HCT116 (cell line): ENCODE measurements at regions not wholly inside any gene's neighbourhood (a gene's known extent, or its start where the extent isn't known, plus 50 kb on each side); places are given as distances from the start of the nearest gene placed in this dataset.

Experiments
- ATAC-seq: fragments of 200-7000 bp; cut with Tn5 transposase; 2 replicates; pipeline ENCODE4 v1.9.1; 2020; ENCODE audit warnings: mild to moderate bottlenecking, moderate library complexity
- BruUV-seq: library from RNA; stranded (reverse); fragments of 400-500 nt; replicated peaks from 2 replicates; lab custom pipeline; 2021; lab: Mats Ljungman, UMichigan
- CTCF ChIA-PET: fragments of 300-600 bp; sonication (Branson Sonifier 250); formaldehyde crosslinking; loops from one replicate; lab custom pipeline; 2021; ENCODE audit warnings: antibody characterized with exemption; lab: Charles Lee
- POLR2A ChIA-PET: fragments of 300-600, 350-600 bp; sonication (Branson Sonifier 250); formaldehyde crosslinking; loops from one replicate; lab custom pipeline; 2021; ENCODE audit warnings: antibody characterized with exemption; lab: Charles Lee
- RAD21 ChIA-PET, 2 experiments: fragments of 300-600 bp; sonication (Branson Sonifier 250); formaldehyde crosslinking; loops; one replicate each; lab custom pipeline; 2023; ENCODE audit warnings: low total read pairs in 2 of 2; ENCODE audit not compliant: uncharacterized antibody in 2 of 2, unreplicated experiment in 2 of 2, low non-redundant PET in 1 of 2; lab: Charles Lee
- DNase-seq: peaks from one replicate; pipeline ENCODE4 v3.0.0-alpha.2; 2010; ENCODE audit warnings: low read depth, low spot score
- H2AFZ ChIP-seq: fragments of 200-600 bp; shearing (Covaris generic), sonication (generic); 2 replicates; pipeline ENCODE4 v1.6.1; 2017; ENCODE audit warnings: low read depth, mixed run types, mixed read lengths, antibody characterized with exemption, low read length; ENCODE audit not compliant: poor library complexity, severe bottlenecking
- H3K27ac ChIP-seq: 2 replicates; pipeline ENCODE4 v1.5.1; 2012; ENCODE audit warnings: low read depth, low read length
- H3K27me3 ChIP-seq: fragments of 200-600 bp; sonication (generic); 2 replicates; pipeline ENCODE4 v1.6.1; 2016; ENCODE audit warnings: mixed run types, low read length, mixed read lengths; ENCODE audit not compliant: insufficient read depth
- H3K36me3 ChIP-seq, 2 experiments: fragments of 200-500 bp in 1 of 2; fragments of 200-600 bp in 1 of 2; sonication (Bioruptor generic) in 1 of 2; sonication (generic) in 1 of 2; 2 replicates each; pipeline versions ENCODE4 v1.5.1 to v1.6.1; 2014 to 2016; ENCODE audit warnings: low read length in 2 of 2, inconsistent platforms in 1 of 2, mixed read lengths in 1 of 2, mixed run types in 1 of 2; ENCODE audit not compliant: insufficient read depth in 2 of 2, control insufficient read depth in 1 of 2
- H3K4me1 ChIP-seq, 2 experiments: fragments of 200-600 bp in 1 of 2; sonication (generic) in 1 of 2; 2 replicates each; pipeline versions ENCODE4 v1.5.1 to v1.6.1; 2012 to 2017; ENCODE audit warnings: low read length in 2 of 2, inconsistent platforms in 1 of 2, mild to moderate bottlenecking in 1 of 2, mixed read lengths in 1 of 2, mixed run types in 1 of 2, moderate library complexity in 1 of 2; ENCODE audit not compliant: insufficient read depth in 2 of 2, control insufficient read depth in 1 of 2
- H3K4me2 ChIP-seq: fragments of 200-600 bp; sonication (generic); 2 replicates; pipeline ENCODE4 v1.6.1; 2017; ENCODE audit warnings: mixed run types, low read length, mixed read lengths
- H3K4me3 ChIP-seq, 2 experiments: fragments of 200-600 bp in 1 of 2; sonication (generic) in 1 of 2; replicated peaks in 1 of 2; 2 replicates each; pipeline ENCODE4 v1.5.1; 2011 to 2016; ENCODE audit warnings: low read length in 2 of 2, control low read depth in 1 of 2, low read depth in 1 of 2, mild to moderate bottlenecking in 1 of 2, mixed read lengths in 1 of 2, mixed run types in 1 of 2
- H3K79me2 ChIP-seq: fragments of 200-600 bp; sonication (generic); 2 replicates; pipeline ENCODE4 v1.6.1; 2017; ENCODE audit warnings: mild to moderate bottlenecking, mixed run types, low read length, moderate library complexity, mixed read lengths; ENCODE audit not compliant: insufficient read depth
- H3K9ac ChIP-seq: fragments of 200-600 bp; sonication (generic); 2 replicates; pipeline ENCODE4 v1.6.1; 2016; ENCODE audit warnings: low read length, mixed read lengths
- H3K9me2 ChIP-seq: fragments of 200-600 bp; sonication (generic), shearing (Covaris generic); 2 replicates; pipeline ENCODE4 v1.6.1; 2017; ENCODE audit warnings: mixed run types, mild to moderate bottlenecking, moderate library complexity; ENCODE audit not compliant: insufficient read depth
- H3K9me3 ChIP-seq, 2 experiments: fragments of 200-500 bp in 1 of 2; fragments of 200-600 bp in 1 of 2; sonication (Bioruptor generic) in 1 of 2; sonication (generic) in 1 of 2; 2 replicates each; pipeline ENCODE4 v1.6.1; 2014 to 2017; ENCODE audit warnings: low read length in 2 of 2, mixed read lengths in 2 of 2, inconsistent platforms in 1 of 2, low read depth in 1 of 2, mild to moderate bottlenecking in 1 of 2, mixed run types in 1 of 2, moderate library complexity in 1 of 2; ENCODE audit not compliant: control insufficient read depth in 1 of 2, insufficient read depth in 1 of 2
- H4K20me1 ChIP-seq: fragments of 200-600 bp; sonication (generic), shearing (Covaris generic); 2 replicates; pipeline ENCODE4 v1.6.1; 2017; ENCODE audit warnings: mixed run types, mild to moderate bottlenecking, moderate library complexity; ENCODE audit not compliant: insufficient read depth
- CBX3 ChIP-seq: IDR thresholded peaks from 2 replicates; pipeline ENCODE4 v1.6.1; 2012; ENCODE audit warnings: low read depth
- EGR1 ChIP-seq: IDR thresholded peaks from 2 replicates; pipeline ENCODE4 v1.6.1; 2012; ENCODE audit warnings: low read depth
- EZH2 ChIP-seq: fragments of 200-600 bp; sonication (generic); IDR thresholded peaks from 2 replicates; pipeline ENCODE4 v1.6.1; 2017; ENCODE audit warnings: antibody characterized with exemption, mixed run types
- EZH2phosphoT487 ChIP-seq: fragments of 200-600 bp; IDR thresholded peaks from 2 replicates; pipeline ENCODE4 v1.6.1; 2018; ENCODE audit warnings: antibody characterized with exemption, borderline replicate concordance
- FOSL1 ChIP-seq: IDR thresholded peaks from 2 replicates; pipeline ENCODE4 v1.6.1; 2012; ENCODE audit warnings: low read depth
- JUND ChIP-seq: IDR thresholded peaks from 2 replicates; pipeline ENCODE4 v1.6.1; 2012
- POLR2A ChIP-seq: IDR thresholded peaks from 2 replicates; pipeline ENCODE4 v1.7.0; 2011; ENCODE audit warnings: borderline replicate concordance; ENCODE audit not compliant: insufficient read depth, insufficient read length; ENCODE audit errors: extremely low read depth
- POLR2AphosphoS5 ChIP-seq: IDR thresholded peaks from 2 replicates; pipeline ENCODE4 v1.6.1; 2011; ENCODE audit warnings: mild to moderate bottlenecking, low read depth, low read length, moderate library complexity
- RAD21 ChIP-seq: IDR thresholded peaks from 2 replicates; pipeline ENCODE4 v1.6.1; 2012; ENCODE audit warnings: low read depth, mild to moderate bottlenecking
- SIN3A ChIP-seq: IDR thresholded peaks from 2 replicates; pipeline ENCODE4 v1.6.1; 2012; ENCODE audit warnings: low read depth
- SRF ChIP-seq: IDR thresholded peaks from 2 replicates; pipeline ENCODE4 v1.6.1; 2012; ENCODE audit warnings: low read depth
- TCF7L2 ChIP-seq: IDR thresholded peaks from 2 replicates; pipeline ENCODE4 v1.7.0; 2011; ENCODE audit warnings: borderline replicate concordance, inconsistent platforms; ENCODE audit not compliant: insufficient read depth, insufficient read length; ENCODE audit errors: extremely low read depth
- YY1 ChIP-seq: IDR thresholded peaks from 2 replicates; pipeline ENCODE4 v1.6.1; 2011; ENCODE audit warnings: low read length, low read depth, moderate library complexity, mild to moderate bottlenecking; ENCODE audit not compliant: insufficient replicate concordance; ENCODE audit errors: extremely low read depth
- ZFX ChIP-seq: fragments of 450-650 bp; IDR thresholded peaks from 2 replicates; pipeline ENCODE4 v1.6.1; 2017
- intact Hi-C: fragments of 100-400 bp; cut with micrococcal nuclease; formaldehyde crosslinking; loops from 2 replicates; pipeline ENCODE4 v1.10.0; 2022
- TF ChIP-seq, protein P1 (sequence below), 3 experiments: fragments of 200-600 bp in 1 of 3; sonication (generic) in 1 of 3; IDR thresholded peaks in 2 of 3; conservative IDR thresholded peaks in 1 of 3; 2 replicates each; pipeline ENCODE4 v1.5.1; 2012 to 2017; ENCODE audit warnings: low read depth in 2 of 3, low read length in 2 of 3, antibody characterized with exemption in 1 of 3, borderline replicate concordance in 1 of 3, control low read depth in 1 of 3, mild to moderate bottlenecking in 1 of 3, mixed read lengths in 1 of 3, mixed run types in 1 of 3, moderate library complexity in 1 of 3; ENCODE audit not compliant: insufficient read depth in 1 of 3
- TF ChIP-seq, protein P2 (sequence below): IDR thresholded peaks from 2 replicates; pipeline ENCODE4 v1.6.1; 2012
- TF ChIP-seq, protein P3 (sequence below): IDR thresholded peaks from 2 replicates; pipeline ENCODE4 v1.6.1; 2011; ENCODE audit warnings: mild to moderate bottlenecking, low read length, moderate library complexity; ENCODE audit not compliant: insufficient replicate concordance; ENCODE audit errors: extremely low read depth
- TF ChIP-seq, protein P4 (sequence below): IDR thresholded peaks from 2 replicates; pipeline ENCODE4 v1.6.1; 2012

DNA sequence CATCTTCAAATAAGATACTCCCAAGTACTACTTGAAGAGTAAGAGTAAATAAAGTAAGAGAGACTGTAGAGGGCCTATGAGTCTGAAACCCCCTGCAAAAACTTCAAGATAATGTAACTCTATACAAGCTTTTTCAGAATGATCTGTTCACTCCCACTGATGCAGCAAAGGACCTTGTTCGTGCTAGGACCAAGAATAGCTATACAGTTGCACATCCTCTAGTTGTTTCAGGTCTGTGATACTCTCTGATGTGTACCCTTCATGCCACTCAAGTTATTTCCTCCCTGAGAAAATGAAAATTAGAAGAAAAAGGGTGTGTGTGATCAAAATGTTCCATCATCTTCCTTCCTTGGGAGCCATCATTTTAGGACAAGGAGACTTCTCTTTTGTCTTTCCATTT lies 204.4 kb downstream of the ALX1 start:
- RAD21 ChIA-PET = no interaction called here

DNA sequence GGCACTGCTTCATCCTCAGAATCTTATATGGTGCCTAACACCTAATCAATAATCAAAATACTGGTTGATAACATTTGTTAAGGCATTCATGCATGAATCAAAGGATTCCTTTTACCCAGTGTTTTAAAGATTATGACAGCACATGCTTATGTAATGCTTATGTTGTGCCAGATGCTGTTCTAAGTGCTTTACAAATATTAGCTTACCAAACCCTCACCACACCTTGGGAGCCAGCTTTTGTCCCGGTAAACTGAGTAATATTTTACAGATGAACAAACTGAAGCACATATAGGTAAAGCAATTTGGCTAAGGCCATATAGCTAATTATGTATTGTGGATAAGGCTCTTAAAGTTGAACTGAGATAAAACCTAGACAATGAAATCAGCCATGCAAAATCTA lies 209.2 kb downstream of the ALX1 start:
- ChIA-PET POLR2A (no interaction called here), CTCF (interaction anchor here (0.9 to 1.8 kb wide), 2 partner anchors 13 to 41 kb away, joined by 3 to 4 read pairs; no protein-coding TSS in a partner anchor)
- ATAC-seq = no peak
- TF ChIP-seq YY1 = no peak
- TF ChIP-seq, protein P1, sequence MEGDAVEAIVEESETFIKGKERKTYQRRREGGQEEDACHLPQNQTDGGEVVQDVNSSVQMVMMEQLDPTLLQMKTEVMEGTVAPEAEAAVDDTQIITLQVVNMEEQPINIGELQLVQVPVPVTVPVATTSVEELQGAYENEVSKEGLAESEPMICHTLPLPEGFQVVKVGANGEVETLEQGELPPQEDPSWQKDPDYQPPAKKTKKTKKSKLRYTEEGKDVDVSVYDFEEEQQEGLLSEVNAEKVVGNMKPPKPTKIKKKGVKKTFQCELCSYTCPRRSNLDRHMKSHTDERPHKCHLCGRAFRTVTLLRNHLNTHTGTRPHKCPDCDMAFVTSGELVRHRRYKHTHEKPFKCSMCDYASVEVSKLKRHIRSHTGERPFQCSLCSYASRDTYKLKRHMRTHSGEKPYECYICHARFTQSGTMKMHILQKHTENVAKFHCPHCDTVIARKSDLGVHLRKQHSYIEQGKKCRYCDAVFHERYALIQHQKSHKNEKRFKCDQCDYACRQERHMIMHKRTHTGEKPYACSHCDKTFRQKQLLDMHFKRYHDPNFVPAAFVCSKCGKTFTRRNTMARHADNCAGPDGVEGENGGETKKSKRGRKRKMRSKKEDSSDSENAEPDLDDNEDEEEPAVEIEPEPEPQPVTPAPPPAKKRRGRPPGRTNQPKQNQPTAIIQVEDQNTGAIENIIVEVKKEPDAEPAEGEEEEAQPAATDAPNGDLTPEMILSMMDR (IDR thresholded peaks at IDR 0.05 in 2 of 3, conservative IDR thresholded peaks at IDR 0.05 in 1 of 3; ENCODE audit: borderline replicate concordance in 1 of 3, insufficient read depth in 1 of 3, low read depth in 2 of 3, low read length in 2 of 3) = no peak
- no peak for TF ChIP-seq POLR2AphosphoS5
- no peak for TF ChIP-seq EZH2phosphoT487
- TF ChIP-seq, protein P2, sequence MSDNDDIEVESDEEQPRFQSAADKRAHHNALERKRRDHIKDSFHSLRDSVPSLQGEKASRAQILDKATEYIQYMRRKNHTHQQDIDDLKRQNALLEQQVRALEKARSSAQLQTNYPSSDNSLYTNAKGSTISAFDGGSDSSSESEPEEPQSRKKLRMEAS = no peak
- no peak for TF ChIP-seq SRF
- no peak for TF ChIP-seq FOSL1
- no peak for TF ChIP-seq JUND
- no peak for TF ChIP-seq CBX3
- no peak for TF ChIP-seq SIN3A
- TF ChIP-seq EZH2 = no peak
- TF ChIP-seq TCF7L2 = no peak
- TF ChIP-seq, protein P3, sequence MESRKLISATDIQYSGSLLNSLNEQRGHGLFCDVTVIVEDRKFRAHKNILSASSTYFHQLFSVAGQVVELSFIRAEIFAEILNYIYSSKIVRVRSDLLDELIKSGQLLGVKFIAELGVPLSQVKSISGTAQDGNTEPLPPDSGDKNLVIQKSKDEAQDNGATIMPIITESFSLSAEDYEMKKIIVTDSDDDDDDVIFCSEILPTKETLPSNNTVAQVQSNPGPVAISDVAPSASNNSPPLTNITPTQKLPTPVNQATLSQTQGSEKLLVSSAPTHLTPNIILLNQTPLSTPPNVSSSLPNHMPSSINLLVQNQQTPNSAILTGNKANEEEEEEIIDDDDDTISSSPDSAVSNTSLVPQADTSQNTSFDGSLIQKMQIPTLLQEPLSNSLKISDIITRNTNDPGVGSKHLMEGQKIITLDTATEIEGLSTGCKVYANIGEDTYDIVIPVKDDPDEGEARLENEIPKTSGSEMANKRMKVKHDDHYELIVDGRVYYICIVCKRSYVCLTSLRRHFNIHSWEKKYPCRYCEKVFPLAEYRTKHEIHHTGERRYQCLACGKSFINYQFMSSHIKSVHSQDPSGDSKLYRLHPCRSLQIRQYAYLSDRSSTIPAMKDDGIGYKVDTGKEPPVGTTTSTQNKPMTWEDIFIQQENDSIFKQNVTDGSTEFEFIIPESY = no peak
- no peak for TF ChIP-seq ZFX
- no peak for TF ChIP-seq RAD21

More for the DNA sequence above, 204.4 kb downstream of the ALX1 start:
- no TSS peak for BruUV-seq
- H3K9ac ChIP-seq = no peak overlapping the region
- H4K20me1 ChIP-seq = no peaks in the 10 kb centered on the region
- CTCF ChIA-PET = no interaction called here
- no peak overlapping the region for H2AFZ ChIP-seq
- H3K4me2 ChIP-seq = no peak overlapping the region
- H3K4me1 ChIP-seq = no peaks in the 10 kb centered on the region
- H3K9me3 ChIP-seq = no peaks in the 10 kb centered on the region
- H3K9me2 ChIP-seq = no peaks in the 10 kb centered on the region
- no peaks in the 10 kb centered on the region for H3K36me3 ChIP-seq
- intact Hi-C loops = no loop called here
- no peak for ATAC-seq
- no peak overlapping the region for H3K27ac ChIP-seq
- no peak for TF ChIP-seq EZH2
- TF ChIP-seq EGR1 = no peak
- TF ChIP-seq SIN3A = no peak
- no peak for TF ChIP-seq POLR2A
- TF ChIP-seq, protein P4, sequence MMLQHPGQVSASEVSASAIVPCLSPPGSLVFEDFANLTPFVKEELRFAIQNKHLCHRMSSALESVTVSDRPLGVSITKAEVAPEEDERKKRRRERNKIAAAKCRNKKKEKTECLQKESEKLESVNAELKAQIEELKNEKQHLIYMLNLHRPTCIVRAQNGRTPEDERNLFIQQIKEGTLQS = no peak
- TF ChIP-seq CBX3 = no peak
- no peak for TF ChIP-seq FOSL1
- no peaks in the 10 kb centered on the region for H3K27me3 ChIP-seq
- no peak overlapping the region for H3K4me3 ChIP-seq
- no peak for DNase-seq
- POLR2A ChIA-PET = no interaction called here
- no peaks in the 10 kb centered on the region for H3K79me2 ChIP-seq

More for the DNA sequence above, 209.2 kb downstream of the ALX1 start:
- BruUV-seq = no TSS peak
- H3K9ac ChIP-seq = no peak overlapping the region
- H3K36me3 ChIP-seq = no peaks in the 10 kb centered on the region
- RAD21 ChIA-PET = no interaction called here
- H4K20me1 ChIP-seq = no peaks in the 10 kb centered on the region
- intact Hi-C loops = no loop called here
- H3K79me2 ChIP-seq = no peaks in the 10 kb centered on the region
- no peaks in the 10 kb centered on the region for H3K4me1 ChIP-seq
- no peak overlapping the region for H3K27ac ChIP-seq
- H2AFZ ChIP-seq = no peak overlapping the region
- no peaks in the 10 kb centered on the region for H3K9me2 ChIP-seq
- no peak for DNase-seq
- no peak overlapping the region for H3K4me3 ChIP-seq
- no peak overlapping the region for H3K4me2 ChIP-seq
- H3K9me3 ChIP-seq = no peaks in the 10 kb centered on the region; a peak in 1 of 4 replicates
- no peaks in the 10 kb centered on the region for H3K27me3 ChIP-seq
